GM06990 (cell line): ENCODE measurements at regions not wholly inside any gene's neighbourhood (a gene's known extent, or its start where the extent isn't known, plus 50 kb on each side); places are given as distances from the start of the nearest gene placed in this dataset.
"Not testable (repeated sequence)": the region's sequence is repeated elsewhere in the genome, so short reads cannot be mapped to it uniquely, and the experiment has no call there.

Source experiments
- DNase-seq: peaks from one replicate; pipeline ENCODE4 v3.0.0-alpha.2; 2011; ENCODE audit not compliant: insufficient read length; ENCODE audit errors: extremely low read depth
- H3K27me3 ChIP-seq: replicated peaks from 2 replicates; pipeline ENCODE4 v1.6.0; 2011; ENCODE audit warnings: low read length; ENCODE audit not compliant: control insufficient read depth, insufficient read depth
- H3K36me3 ChIP-seq: 2 replicates; pipeline ENCODE4 v1.5.1; 2011; ENCODE audit warnings: low read length; ENCODE audit not compliant: control insufficient read depth, insufficient read depth
- H3K4me3 ChIP-seq: replicated peaks from 2 replicates; pipeline ENCODE4 v1.5.1; 2011; ENCODE audit warnings: low read depth, mild to moderate bottlenecking, control low read depth, low read length
- CTCF ChIP-seq: IDR thresholded peaks from 2 replicates; pipeline ENCODE4 v1.5.1; 2011; ENCODE audit warnings: low read length, control low read depth, mild to moderate bottlenecking, inconsistent platforms; ENCODE audit not compliant: insufficient read depth, poor library complexity, severe bottlenecking

GRCh38 chr6:112881828-112882780 is 535.0 kb downstream of the RFPL4B start:
- DNase-seq: no peak
- H3K27me3 ChIP-seq: no peaks in the 10 kb centered on the region
- H3K36me3 ChIP-seq: no peaks in the 10 kb centered on the region
- TF ChIP-seq CTCF: no peak
- no peak overlapping the region for H3K4me3 ChIP-seq

- Histone ChIP-seq H3K4me3 (no peak overlapping the region), H3K27me3 (no peaks in the 10 kb centered on the region), H3K36me3 (no peaks in the 10 kb centered on the region)
- no peak for DNase-seq
- TF ChIP-seq CTCF: no peak
Measured at GRCh38 chr6:112883095-112883494, 536.0 kb downstream of the RFPL4B start.

- TF ChIP-seq CTCF: no peak
- DNase-seq: no peak
Measured at GRCh38 chr6:112886415-112886814, 539.3 kb downstream of the RFPL4B start.

GRCh38 chr6:112887424-112887823 is 540.3 kb downstream of the RFPL4B start:
- H3K27me3 ChIP-seq, H3K4me3 ChIP-seq, DNase-seq, H3K36me3 ChIP-seq: not testable (repeated sequence)

More at GRCh38 chr6:112886415-112886814, 539.3 kb downstream of the RFPL4B start:
- Histone ChIP-seq H3K27me3 (no peaks in the 10 kb centered on the region), H3K36me3 (no peaks in the 10 kb centered on the region), H3K4me3 (no peak overlapping the region)

DNA sequence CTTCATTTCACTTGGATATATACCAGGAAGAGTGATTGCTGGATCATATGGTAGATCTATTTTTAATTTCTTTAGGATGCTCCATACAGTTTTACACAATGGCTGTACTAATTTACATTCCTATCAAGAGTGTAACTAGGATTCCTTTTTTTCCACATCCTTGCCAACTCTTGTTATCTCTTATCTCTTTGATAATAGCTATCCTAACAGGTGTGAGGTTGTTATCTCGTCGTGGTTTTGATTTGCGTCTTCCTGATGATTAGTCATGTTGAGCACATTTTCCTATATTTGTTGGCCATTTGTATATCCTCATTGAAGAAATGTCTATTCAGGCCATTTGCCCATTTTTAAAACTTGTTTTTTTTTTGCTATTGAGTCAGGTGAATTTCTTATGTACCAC is 552.4 kb downstream of the RFPL4B start:
- no peak for TF ChIP-seq CTCF
- DNase-seq: no peak

DNA sequence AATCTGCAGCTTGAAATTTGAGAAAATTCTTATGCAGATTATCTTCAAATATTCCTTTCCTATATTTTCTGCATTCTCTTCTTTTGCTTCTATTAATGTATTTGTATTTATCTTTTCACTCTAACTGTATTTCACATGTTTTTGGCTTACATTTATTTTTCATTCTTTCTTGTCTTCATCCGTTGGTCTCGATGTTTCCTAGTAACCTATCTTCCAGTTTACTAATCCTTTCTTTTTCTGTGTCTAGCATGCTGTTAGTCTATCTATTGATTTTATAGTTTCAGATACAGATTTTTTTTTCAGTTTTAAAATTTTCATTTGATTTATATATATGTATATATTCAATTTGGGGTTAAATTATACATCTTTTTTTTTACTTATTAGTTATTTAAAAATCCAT is 556.2 kb downstream of the RFPL4B start:
- no peak overlapping the region for H3K4me3 ChIP-seq
- TF ChIP-seq CTCF: no peak
- DNase-seq: no peak
- H3K27me3 ChIP-seq: no peaks in the 10 kb centered on the region
- H3K36me3 ChIP-seq: no peaks in the 10 kb centered on the region

More for the DNA sequence above, 552.4 kb downstream of the RFPL4B start:
- Histone ChIP-seq H3K4me3 (no peak overlapping the region), H3K36me3 (no peaks in the 10 kb centered on the region), H3K27me3 (no peaks in the 10 kb centered on the region)
